GM23338 (cell line): ENCODE measurements at regions not wholly inside any gene's neighbourhood (a gene's known extent, or its start where the extent isn't known, plus 50 kb on each side); places are given as distances from the start of the nearest gene placed in this dataset.

Source experiments
- ATAC-seq: fragments of 200-7000 bp; cut with Tn5 transposase; 3 replicates; pipeline ENCODE4 v1.9.1; 2020
- DNase-seq: peaks from one replicate; pipeline ENCODE4 v3.0.0-alpha.2; 2015; ENCODE audit warnings: low spot score
- H2AFZ ChIP-seq: fragments of 200-600 bp; sonication (generic); 2 replicates; pipeline ENCODE4 v1.8.0; 2016; ENCODE audit warnings: antibody characterized with exemption, mild to moderate bottlenecking, moderate library complexity
- H3F3A ChIP-seq: fragments of 200-600 bp; sonication (generic); replicated peaks from 2 replicates; pipeline ENCODE4 v1.8.0; 2017; ENCODE audit warnings: antibody characterized with exemption, mixed run types, low read depth
- H3K27ac ChIP-seq: fragments of 200-600 bp; sonication (generic); 2 replicates; pipeline ENCODE4 v1.6.1; 2016; ENCODE audit warnings: low read depth
- H3K27me3 ChIP-seq: fragments of 200-600 bp; sonication (generic); 2 replicates; pipeline ENCODE4 v1.8.0; 2016; ENCODE audit warnings: mild to moderate bottlenecking, mixed run types, moderate library complexity; ENCODE audit not compliant: insufficient read depth
- H3K36me3 ChIP-seq: fragments of 200-600 bp; sonication (generic); 2 replicates; pipeline ENCODE4 v1.8.0; 2016; ENCODE audit warnings: mild to moderate bottlenecking; ENCODE audit not compliant: insufficient read depth
- H3K4me1 ChIP-seq: fragments of 200-600 bp; sonication (generic); 2 replicates; pipeline ENCODE4 v1.8.0; 2016; ENCODE audit warnings: mild to moderate bottlenecking, moderate library complexity; ENCODE audit not compliant: insufficient read depth
- H3K4me2 ChIP-seq: fragments of 200-600 bp; sonication (generic); 2 replicates; pipeline ENCODE4 v1.7.1; 2017; ENCODE audit warnings: mixed run types
- H3K4me3 ChIP-seq: fragments of 200-600 bp; sonication (generic); 2 replicates; pipeline ENCODE4 v1.6.1; 2016; ENCODE audit warnings: mixed run types
- H3K79me2 ChIP-seq: fragments of 200-600 bp; sonication (generic); replicated peaks from 2 replicates; pipeline ENCODE4 v1.8.0; 2017; ENCODE audit warnings: mild to moderate bottlenecking; ENCODE audit not compliant: insufficient read depth
- H3K9me2 ChIP-seq: fragments of 200-600 bp; sonication (generic); 2 replicates; pipeline ENCODE4 v1.8.0; 2017; ENCODE audit not compliant: insufficient read depth
- H4K20me1 ChIP-seq: fragments of 200-600 bp; sonication (generic); replicated peaks from 2 replicates; pipeline ENCODE4 v1.8.0; 2017; ENCODE audit warnings: mild to moderate bottlenecking; ENCODE audit not compliant: insufficient read depth
- H3K27ac Mint-ChIP-seq: 2 replicates; pipeline ENCODE4 v1.8.0; 2020; ENCODE audit warnings: inconsistent platforms, mild to moderate bottlenecking, moderate library complexity, mixed read lengths
- H3K27me3 Mint-ChIP-seq: 3 replicates; pipeline ENCODE4 v1.8.0; 2022; ENCODE audit warnings: low read depth, mild to moderate bottlenecking, moderate library complexity, mixed read lengths, inconsistent platforms; ENCODE audit not compliant: insufficient read depth, poor library complexity
- H3K36me3 Mint-ChIP-seq: 3 replicates; pipeline ENCODE4 v1.8.0; 2021; ENCODE audit warnings: low read depth, mild to moderate bottlenecking, inconsistent platforms, moderate library complexity, mixed read lengths
- H3K4me1 Mint-ChIP-seq: 3 replicates; pipeline ENCODE4 v1.8.0; 2020; ENCODE audit warnings: mild to moderate bottlenecking, inconsistent platforms, mixed read lengths
- H3K4me3 Mint-ChIP-seq: 3 replicates; pipeline ENCODE4 v1.8.0; 2021; ENCODE audit warnings: moderate library complexity, mild to moderate bottlenecking, inconsistent platforms, mixed read lengths
- H3K9me3 Mint-ChIP-seq: 3 replicates; pipeline ENCODE4 v1.8.0; 2020; ENCODE audit warnings: moderate library complexity, mild to moderate bottlenecking, inconsistent platforms, mixed read lengths
- CREB1 ChIP-seq: fragments of 250-450 bp; sonication (Bioruptor Pico); IDR thresholded peaks from 2 replicates; pipeline ENCODE4 v1.5.0; 2020; ENCODE audit warnings: low read depth, mild to moderate bottlenecking, moderate library complexity
- CTCF ChIP-seq, 2 experiments: fragments of 200-600 bp in 1 of 2; sonication (generic) in 1 of 2; conservative IDR thresholded peaks; 2 replicates each; pipeline versions ENCODE4 v1.5.1 to v1.6.1; 2016 to 2017; ENCODE audit warnings: antibody characterized with exemption in 2 of 2, low read depth in 2 of 2, mild to moderate bottlenecking in 2 of 2, moderate library complexity in 1 of 2
- ETS1 ChIP-seq: IDR thresholded peaks from 2 replicates; pipeline ENCODE4 v1.6.1; 2016; ENCODE audit warnings: antibody characterized with exemption
- EZH2 ChIP-seq: fragments of 200-600 bp; sonication (generic); IDR thresholded peaks from one replicate; pipeline ENCODE4 v1.8.0; 2017; ENCODE audit warnings: antibody characterized with exemption, mild to moderate bottlenecking, low read depth; ENCODE audit not compliant: unreplicated experiment
- EZH2phosphoT487 ChIP-seq: fragments of 200-600 bp; sonication (generic); IDR thresholded peaks from one replicate; pipeline ENCODE4 v1.8.1; 2018; ENCODE audit warnings: antibody characterized with exemption; ENCODE audit not compliant: unreplicated experiment
- JUNB ChIP-seq: IDR thresholded peaks from one replicate; pipeline ENCODE4 v1.6.1; 2016; ENCODE audit warnings: antibody characterized with exemption; ENCODE audit not compliant: unreplicated experiment
- NANOG ChIP-seq: IDR thresholded peaks from 2 replicates; pipeline ENCODE4 v1.6.1; 2016; ENCODE audit warnings: antibody characterized with exemption, borderline replicate concordance
- POLR2AphosphoS5 ChIP-seq: IDR thresholded peaks from 2 replicates; pipeline ENCODE4 v1.6.1; 2016; ENCODE audit warnings: antibody characterized with exemption, low read depth
- REST ChIP-seq: IDR thresholded peaks from one replicate; pipeline ENCODE4 v1.6.1; 2018; ENCODE audit warnings: antibody characterized with exemption; ENCODE audit not compliant: unreplicated experiment
- STAT1 ChIP-seq: IDR thresholded peaks from one replicate; pipeline ENCODE4 v1.6.1; 2016; ENCODE audit warnings: antibody characterized with exemption; ENCODE audit not compliant: unreplicated experiment
- ZNF114 ChIP-seq: fragments of 250-450 bp; sonication (Bioruptor Pico); IDR thresholded peaks from 2 replicates; pipeline ENCODE4 v1.5.0; 2020; ENCODE audit warnings: mild to moderate bottlenecking, moderate library complexity
- ZNF331 ChIP-seq: fragments of 250-450 bp; sonication (Bioruptor Pico); IDR thresholded peaks from 2 replicates; pipeline ENCODE4 v1.5.0; 2020; ENCODE audit warnings: low read depth, mild to moderate bottlenecking, moderate library complexity
- ZNF462 ChIP-seq: fragments of 250-450 bp; sonication (Bioruptor Pico); IDR thresholded peaks from 2 replicates; pipeline ENCODE4 v1.5.0; 2020; ENCODE audit warnings: mild to moderate bottlenecking, moderate library complexity

- no peak overlapping the region for H3K4me2 ChIP-seq
- TF ChIP-seq EZH2phosphoT487 = no peak
- TF ChIP-seq ZNF114 (CRISPR knock-in tag) = no peak
- no peak for TF ChIP-seq CREB1 (CRISPR knock-in tag)
- no peak for TF ChIP-seq EZH2
- no peak for TF ChIP-seq STAT1
- no peak for TF ChIP-seq ZNF331 (CRISPR knock-in tag)
- no peak for TF ChIP-seq ETS1
- no peak for TF ChIP-seq REST
- no peak for TF ChIP-seq CTCF (conservative IDR thresholded peaks at IDR 0.05; ENCODE audit: low read depth in 2 of 2)
- TF ChIP-seq NANOG = no peak
- TF ChIP-seq ZNF462 (CRISPR knock-in tag) = no peak
- TF ChIP-seq JUNB = no peak
- TF ChIP-seq POLR2AphosphoS5 = no peak
- peaks cover 5% of the 10 kb centered on the region for H3K27me3 Mint-ChIP-seq
- H3K4me1 ChIP-seq = no peaks in the 10 kb centered on the region; the same call in 1 of the 2 replicates
- H3K9me3 Mint-ChIP-seq = no peaks in the 10 kb centered on the region
- ATAC-seq (no peak), DNase-seq (no peak)
- H3F3A ChIP-seq = no peaks in the 10 kb centered on the region
- no peak overlapping the region for H3K4me3 Mint-ChIP-seq
- no peaks in the 10 kb centered on the region for H3K36me3 Mint-ChIP-seq
- no peaks in the 10 kb centered on the region for H3K36me3 ChIP-seq
- H2AFZ ChIP-seq = no peak overlapping the region
- H3K79me2 ChIP-seq = no peaks in the 10 kb centered on the region
- no peaks in the 10 kb centered on the region for H4K20me1 ChIP-seq
- no peak overlapping the region for H3K27ac ChIP-seq
- H3K9me2 ChIP-seq = no peaks in the 10 kb centered on the region; the same call in 1 of the 2 replicates
- H3K27ac Mint-ChIP-seq = no peak overlapping the region
- H3K4me3 ChIP-seq = no peak overlapping the region
- H3K4me1 Mint-ChIP-seq = no peaks in the 10 kb centered on the region
- no peaks in the 10 kb centered on the region for H3K27me3 ChIP-seq
Measured at GRCh38 chr5:26519245-26519644, 519.1 kb downstream of the CDH9 start.
